ENCODE measurements at regions not wholly inside any gene's neighbourhood (a gene's known extent, or its start where the extent isn't known, plus 50 kb on each side); places are given as distances from the start of the nearest gene placed in this dataset.
"Not testable (repeated sequence)": the region's sequence is repeated elsewhere in the genome, so short reads cannot be mapped to it uniquely, and the experiment has no call there.

DNA sequence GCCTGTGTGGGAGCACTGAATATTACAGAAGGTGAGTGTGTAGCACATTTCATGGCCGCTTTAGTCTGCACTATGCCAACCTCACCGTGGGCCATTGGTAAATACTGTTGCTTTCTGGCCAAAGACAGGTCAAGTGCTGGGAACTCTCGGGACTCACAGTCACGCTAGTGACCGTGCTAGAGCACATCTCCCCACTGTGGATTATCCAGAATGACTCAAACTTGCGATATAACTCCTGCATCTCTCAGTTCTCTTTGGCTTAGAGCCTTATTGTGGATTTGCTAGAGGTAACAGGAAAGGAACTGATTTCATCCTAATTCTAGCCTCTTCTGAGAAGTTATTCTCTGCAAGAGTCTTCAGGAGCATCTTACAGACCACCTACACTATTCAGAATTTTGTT lies 86.5 kb downstream of the DAD1 start:
- no peak overlapping the region for H3K27ac ChIP-seq (ENCODE audit: low read length)
- H3K4me3 ChIP-seq (ENCODE audit: low read length), result no peak overlapping the region
- no peak overlapping the region for H3K9ac ChIP-seq (ENCODE audit: low read depth, low read length)
- no peaks in the 10 kb centered on the region for H3K36me3 ChIP-seq (ENCODE audit: insufficient read depth, low read depth, low read length)
- H3K4me1 ChIP-seq (ENCODE audit: insufficient read depth, low read length), result peaks cover 6% of the 10 kb centered on the region; the same call in 1 of the 2 replicates
- H3K9me3 ChIP-seq (ENCODE audit: insufficient read depth, low read depth, low read length), result no peaks in the 10 kb centered on the region
- H3K27me3 ChIP-seq (ENCODE audit: insufficient read depth, low read length), result no peaks in the 10 kb centered on the region

DNA sequence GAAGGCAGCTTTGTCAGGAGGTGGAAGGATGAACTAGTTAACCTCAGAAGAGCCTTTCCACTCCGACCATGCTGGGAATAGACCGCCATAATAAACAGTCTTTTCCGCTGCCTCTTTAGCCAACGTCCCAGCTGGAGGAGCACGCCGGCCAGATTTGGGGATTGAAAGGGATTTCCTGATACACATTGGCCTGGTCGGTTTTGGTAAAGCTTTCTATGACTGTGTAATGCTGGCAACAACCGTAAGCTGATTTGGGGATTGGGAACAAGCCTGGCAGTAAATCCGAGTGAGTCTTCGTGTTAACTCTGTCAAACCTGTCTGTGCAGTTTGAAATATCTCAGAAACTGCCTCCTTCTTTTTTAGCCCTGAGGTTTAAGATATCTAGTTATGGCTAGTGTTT lies 87.0 kb downstream of the DAD1 start:
- H3K36me3 ChIP-seq (ENCODE audit: insufficient read depth, low read depth, low read length), result no peaks in the 10 kb centered on the region
- no peak overlapping the region for H3K27ac ChIP-seq (ENCODE audit: low read length)
- no peak overlapping the region for H3K4me3 ChIP-seq (ENCODE audit: low read length)
- no peak overlapping the region for H3K9ac ChIP-seq (ENCODE audit: low read depth, low read length)
- no peaks in the 10 kb centered on the region for H3K27me3 ChIP-seq (ENCODE audit: insufficient read depth, low read length)
- no peaks in the 10 kb centered on the region for H3K9me3 ChIP-seq (ENCODE audit: insufficient read depth, low read depth, low read length)
- peaks cover 6% of the 10 kb centered on the region; the same call in 1 of the 2 replicates for H3K4me1 ChIP-seq (ENCODE audit: insufficient read depth, low read length)

DNA sequence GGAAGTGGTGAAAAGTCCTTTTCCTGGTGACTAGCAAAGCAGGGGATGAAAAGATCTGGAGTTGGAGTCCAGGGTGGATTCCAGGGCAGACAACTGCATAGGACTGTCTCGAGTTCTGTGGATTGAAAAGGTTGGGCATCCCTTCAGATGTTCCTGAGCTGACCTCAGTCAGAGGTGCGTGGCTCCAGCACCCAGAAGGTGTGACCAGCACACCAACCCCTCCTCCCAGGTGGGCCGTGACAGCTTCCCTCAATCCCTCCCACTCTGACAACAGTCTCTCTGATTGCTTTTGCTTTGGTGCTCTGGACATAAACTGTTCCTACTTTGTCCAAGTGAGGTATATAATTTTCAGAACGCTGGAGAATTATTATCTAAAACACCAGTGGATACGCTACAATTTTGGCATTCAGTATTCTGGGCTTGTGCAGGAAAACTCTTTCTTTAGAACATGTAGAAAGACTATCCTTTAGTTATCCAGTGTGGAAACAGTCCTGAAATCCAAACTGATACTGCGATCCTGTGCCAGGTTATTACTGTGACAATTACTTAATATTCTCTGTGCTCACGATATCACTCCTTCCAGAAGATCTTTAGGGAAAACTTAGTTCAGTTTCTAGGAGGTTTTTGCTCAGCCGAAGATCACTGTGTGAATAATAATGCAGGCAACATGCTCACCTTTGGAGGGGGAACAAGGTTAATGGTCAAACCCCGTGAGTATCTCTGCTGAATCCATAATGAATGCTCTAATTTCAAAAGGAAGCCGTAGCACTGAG lies 87.9 kb downstream of the DAD1 start:
- H3K27me3 ChIP-seq (ENCODE audit: insufficient read depth, low read length), result no peaks in the 10 kb centered on the region
- no peak overlapping the region for H3K4me3 ChIP-seq (ENCODE audit: low read length)
- no peaks in the 10 kb centered on the region for H3K36me3 ChIP-seq (ENCODE audit: insufficient read depth, low read depth, low read length)
- H3K4me1 ChIP-seq (ENCODE audit: insufficient read depth, low read length), result peaks cover 6% of the 10 kb centered on the region; the same call in 1 of the 2 replicates
- no peak overlapping the region for H3K9ac ChIP-seq (ENCODE audit: low read depth, low read length)
- no peak overlapping the region for H3K27ac ChIP-seq (ENCODE audit: low read length)
- no peaks in the 10 kb centered on the region for H3K9me3 ChIP-seq (ENCODE audit: insufficient read depth, low read depth, low read length)

DNA sequence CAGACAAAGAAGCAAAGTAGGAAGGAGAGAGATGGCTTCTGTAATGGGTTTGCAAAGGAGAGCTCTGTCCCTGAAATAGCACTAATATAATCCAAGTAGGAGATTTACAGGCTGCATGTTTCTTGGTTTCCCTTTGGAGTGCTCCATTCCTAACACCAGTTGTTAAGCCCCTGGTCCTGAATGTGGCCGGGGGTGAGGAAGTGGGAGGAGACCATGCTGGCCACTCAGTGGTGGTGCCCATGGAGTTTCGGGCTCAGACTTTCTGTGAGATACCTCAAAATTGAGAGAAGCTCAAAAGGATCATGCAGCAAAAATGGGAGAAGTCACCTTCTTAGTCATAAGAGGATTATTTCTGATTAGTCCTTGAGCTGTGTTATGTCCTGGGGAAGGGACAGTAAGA lies 88.5 kb downstream of the DAD1 start:
- H3K27ac ChIP-seq (ENCODE audit: low read length), result no peak overlapping the region
- H3K27me3 ChIP-seq (ENCODE audit: insufficient read depth, low read length), result no peaks in the 10 kb centered on the region
- H3K4me1 ChIP-seq (ENCODE audit: insufficient read depth, low read length), result peaks cover 6% of the 10 kb centered on the region; the same call in 1 of the 2 replicates
- H3K9ac ChIP-seq (ENCODE audit: low read depth, low read length), result no peak overlapping the region
- no peaks in the 10 kb centered on the region for H3K9me3 ChIP-seq (ENCODE audit: insufficient read depth, low read depth, low read length)
- no peaks in the 10 kb centered on the region for H3K36me3 ChIP-seq (ENCODE audit: insufficient read depth, low read depth, low read length)
- H3K4me3 ChIP-seq (ENCODE audit: low read length), result no peak overlapping the region

DNA sequence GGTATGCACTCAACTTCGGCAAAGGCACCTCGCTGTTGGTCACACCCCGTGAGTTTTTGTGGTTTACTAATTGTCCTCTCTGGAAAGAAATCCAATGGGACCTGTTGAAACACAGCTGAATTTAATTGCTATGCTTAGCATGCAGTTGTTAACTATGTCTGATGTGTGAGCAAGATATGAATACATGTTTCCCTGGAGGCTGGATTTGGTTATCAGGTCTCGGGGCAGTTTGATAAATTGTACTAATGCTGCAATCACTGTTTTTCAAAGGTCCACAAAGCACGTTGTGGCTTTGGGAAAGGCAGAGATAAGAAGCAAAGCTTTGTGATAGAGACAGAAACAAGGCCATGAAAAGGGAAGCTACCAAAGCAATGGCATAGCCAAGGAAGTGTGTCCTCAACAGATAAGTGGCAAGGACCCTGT lies 91.3 kb downstream of the DAD1 start:
- Histone ChIP-seq H3K27me3 (ENCODE audit: insufficient read depth, low read length) (no peaks in the 10 kb centered on the region), H3K36me3 (ENCODE audit: insufficient read depth, low read depth, low read length) (no peaks in the 10 kb centered on the region), H3K4me1 (ENCODE audit: insufficient read depth, low read length) (peaks cover 6% of the 10 kb centered on the region; the same call in 1 of the 2 replicates), H3K9ac (ENCODE audit: low read depth, low read length) (no peak overlapping the region), H3K4me3 (ENCODE audit: low read length) (no peak overlapping the region), H3K9me3 (ENCODE audit: insufficient read depth, low read depth, low read length) (no peaks in the 10 kb centered on the region), H3K27ac (ENCODE audit: low read length) (no peak overlapping the region)

DNA sequence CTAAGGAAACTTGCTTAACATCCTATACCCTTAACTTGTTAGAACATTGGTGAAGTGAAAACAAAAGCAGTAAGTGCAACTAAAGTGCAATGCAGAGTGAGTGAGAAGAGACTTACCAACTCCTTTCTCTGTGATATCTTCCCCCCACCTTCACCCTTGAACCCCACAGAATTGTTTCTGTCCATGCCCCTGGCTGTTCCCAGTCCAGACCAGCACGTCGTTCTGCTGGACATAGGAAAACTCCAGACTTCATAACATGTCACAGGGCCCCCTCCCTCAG lies 91.9 kb downstream of the DAD1 start:
- Histone ChIP-seq H3K4me1 (ENCODE audit: insufficient read depth, low read length) (peaks cover 9% of the 10 kb centered on the region; the same call in 1 of the 2 replicates), H3K27ac (ENCODE audit: low read length) (no peak overlapping the region), H3K36me3 (ENCODE audit: insufficient read depth, low read depth, low read length) (no peaks in the 10 kb centered on the region), H3K27me3 (ENCODE audit: insufficient read depth, low read length) (no peaks in the 10 kb centered on the region), H3K9me3 (ENCODE audit: insufficient read depth, low read depth, low read length) (no peaks in the 10 kb centered on the region), H3K4me3 (ENCODE audit: low read length) (no peak overlapping the region), H3K9ac (ENCODE audit: low read depth, low read length) (no peak overlapping the region)

DNA sequence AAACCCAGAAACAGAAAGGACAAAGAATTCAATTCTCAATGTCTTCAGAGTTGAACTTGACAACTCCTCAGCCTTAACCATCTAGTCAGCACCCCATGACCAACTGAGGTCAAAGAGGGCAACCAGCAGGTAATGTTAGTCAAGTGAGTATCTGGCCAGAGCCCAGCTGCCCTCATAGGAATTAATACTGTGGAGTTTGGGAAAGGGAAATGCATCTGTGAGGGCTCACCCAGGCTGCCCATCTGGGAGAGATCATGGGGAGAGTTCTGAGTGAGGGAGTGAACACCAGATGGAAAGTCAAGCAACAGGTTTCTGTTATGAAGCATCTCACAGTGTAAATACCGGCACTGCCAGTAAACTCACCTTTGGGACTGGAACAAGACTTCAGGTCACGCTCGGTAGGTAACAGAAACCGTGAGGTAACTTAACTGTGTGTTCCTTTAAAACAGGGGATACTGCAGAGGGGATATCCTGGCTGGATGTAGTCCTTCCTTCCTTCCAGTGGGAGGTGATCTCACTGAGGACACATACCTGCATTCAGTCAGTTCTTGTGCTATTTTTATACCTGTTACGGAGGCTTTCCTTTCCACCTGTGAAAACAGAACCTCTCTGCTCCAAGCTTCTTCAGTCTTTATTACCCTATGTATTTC lies 94.4 kb downstream of the DAD1 start:
- Histone ChIP-seq H3K27ac (ENCODE audit: low read length) (no peak overlapping the region), H3K27me3 (ENCODE audit: insufficient read depth, low read length) (no peaks in the 10 kb centered on the region), H3K4me3 (ENCODE audit: low read length) (no peak overlapping the region), H3K9ac (ENCODE audit: low read depth, low read length) (no peak overlapping the region), H3K36me3 (ENCODE audit: insufficient read depth, low read depth, low read length) (no peaks in the 10 kb centered on the region), H3K4me1 (ENCODE audit: insufficient read depth, low read length) (peaks cover 10% of the 10 kb centered on the region; the same call in 1 of the 2 replicates), H3K9me3 (ENCODE audit: insufficient read depth, low read depth, low read length) (no peaks in the 10 kb centered on the region)

DNA sequence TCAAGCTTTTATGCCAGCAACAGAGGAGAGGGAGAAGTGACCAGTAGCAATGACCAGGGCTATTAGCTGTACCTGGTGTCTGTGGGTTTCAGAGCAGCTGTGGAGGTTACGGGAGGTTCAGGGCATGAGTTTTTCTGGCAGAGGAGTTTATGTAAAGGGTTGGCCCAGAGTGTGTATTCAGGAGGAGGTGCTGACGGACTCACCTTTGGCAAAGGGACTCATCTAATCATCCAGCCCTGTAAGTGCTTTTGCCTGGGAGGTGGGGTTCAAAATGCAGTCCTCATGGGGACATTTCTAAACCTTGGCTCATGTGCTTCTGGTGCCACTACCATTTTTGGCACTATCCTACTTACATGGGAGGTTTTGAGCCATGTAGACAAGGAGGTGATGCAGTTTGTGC lies 95.3 kb downstream of the DAD1 start:
- Histone ChIP-seq H3K27ac (ENCODE audit: low read length) (no peak overlapping the region), H3K4me1 (ENCODE audit: insufficient read depth, low read length) (peaks cover 7% of the 10 kb centered on the region; the same call in 1 of the 2 replicates), H3K9ac (ENCODE audit: low read depth, low read length) (no peak overlapping the region), H3K4me3 (ENCODE audit: low read length) (no peak overlapping the region), H3K9me3 (ENCODE audit: insufficient read depth, low read depth, low read length) (no peaks in the 10 kb centered on the region), H3K36me3 (ENCODE audit: insufficient read depth, low read depth, low read length) (no peaks in the 10 kb centered on the region), H3K27me3 (ENCODE audit: insufficient read depth, low read length) (no peaks in the 10 kb centered on the region)

DNA sequence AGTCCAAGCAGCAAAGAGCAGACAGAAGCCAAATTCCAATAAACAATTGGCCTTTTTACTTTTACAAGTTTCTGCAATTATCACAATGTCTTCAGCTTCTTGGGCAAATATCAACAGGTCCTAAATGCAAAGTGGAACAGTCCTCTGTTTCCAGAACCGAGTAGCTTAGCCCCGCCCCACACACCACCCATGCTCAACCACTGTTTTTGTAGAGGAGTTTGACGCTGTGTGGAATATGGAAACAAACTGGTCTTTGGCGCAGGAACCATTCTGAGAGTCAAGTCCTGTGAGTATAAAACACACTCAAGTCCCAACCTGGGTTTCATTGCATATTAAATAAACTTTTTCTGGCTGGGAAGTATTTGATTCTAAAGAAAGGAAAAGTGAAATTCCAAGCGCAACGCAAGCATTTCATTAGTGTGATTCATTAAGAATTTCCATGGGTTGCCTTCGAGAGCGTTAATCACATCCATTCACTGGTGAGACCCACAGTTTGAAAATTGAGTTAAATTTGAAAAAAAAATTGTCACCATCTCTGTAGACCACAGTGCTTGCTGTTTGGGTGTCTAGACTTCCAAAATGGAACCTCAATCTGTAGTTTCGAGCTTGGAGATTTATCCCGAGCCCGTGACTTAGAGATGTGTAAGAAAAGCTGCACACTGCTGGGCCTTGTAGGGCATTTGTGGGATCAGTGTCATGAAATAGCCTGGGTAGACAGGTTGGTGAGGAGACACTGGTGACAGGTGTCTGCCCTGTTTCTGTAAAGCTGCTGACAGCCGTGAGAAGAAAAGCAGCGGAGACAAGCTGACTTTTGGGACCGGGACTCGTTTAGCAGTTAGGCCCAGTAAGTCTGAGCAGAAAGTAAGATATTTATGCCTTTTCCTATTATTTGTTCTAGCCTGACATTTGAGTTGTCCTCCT lies 96.1 kb downstream of the DAD1 start:
- H3K27me3 ChIP-seq (ENCODE audit: insufficient read depth, low read length), result no peaks in the 10 kb centered on the region
- H3K4me1 ChIP-seq (ENCODE audit: insufficient read depth, low read length), result peaks cover 4% of the 10 kb centered on the region; the same call in 1 of the 2 replicates
- no peak overlapping the region for H3K9ac ChIP-seq (ENCODE audit: low read depth, low read length)
- H3K27ac ChIP-seq (ENCODE audit: low read length), result no peak overlapping the region
- H3K36me3 ChIP-seq (ENCODE audit: insufficient read depth, low read depth, low read length), result no peaks in the 10 kb centered on the region
- no peak overlapping the region for H3K4me3 ChIP-seq (ENCODE audit: low read length)
- no peaks in the 10 kb centered on the region for H3K9me3 ChIP-seq (ENCODE audit: insufficient read depth, low read depth, low read length)

DNA sequence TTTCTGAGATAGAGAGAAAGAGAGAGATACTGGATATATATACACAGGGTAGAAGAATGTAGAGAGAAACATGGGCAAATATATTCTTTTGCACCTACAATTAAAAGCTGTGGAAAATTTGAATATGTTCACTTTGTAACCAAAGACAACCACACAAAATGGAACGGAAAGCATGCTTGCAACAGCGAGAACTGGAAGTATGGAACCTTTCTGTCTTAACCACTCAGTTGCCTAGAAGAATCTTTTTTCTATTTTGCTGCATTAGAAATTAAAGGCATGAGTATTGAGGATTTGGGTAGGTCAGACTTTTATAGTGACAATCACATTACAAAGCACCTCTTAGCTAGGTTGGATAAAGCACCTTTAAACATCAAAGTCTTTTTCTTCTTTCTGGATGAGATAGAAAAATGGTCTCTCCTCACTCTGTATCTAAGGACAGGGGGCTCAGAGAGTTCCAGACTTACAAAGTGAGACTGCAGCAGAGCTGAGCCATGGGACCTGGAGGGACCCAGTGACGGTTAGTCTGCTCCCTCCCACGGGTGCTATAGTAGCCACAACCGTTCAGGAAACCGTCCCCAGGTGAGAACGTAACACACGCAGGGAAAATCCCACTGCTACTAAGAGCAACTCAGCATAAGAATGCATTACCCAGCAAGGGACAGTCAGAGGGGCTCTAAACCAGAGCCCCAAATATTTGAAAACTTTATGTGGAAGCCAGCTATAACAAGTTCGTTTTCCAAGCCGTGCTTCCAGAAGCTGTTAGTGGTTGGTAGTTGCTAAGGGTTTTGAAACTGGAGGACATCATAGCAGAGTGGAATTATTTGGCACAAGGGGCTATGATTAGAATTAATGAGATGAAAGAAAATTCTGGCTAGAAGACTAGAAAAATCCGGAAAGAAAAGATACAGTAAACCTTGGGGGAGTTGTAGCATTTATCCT lies 97.1 kb downstream of the DAD1 start:
- H3K36me3 ChIP-seq (ENCODE audit: insufficient read depth, low read depth, low read length), result no peaks in the 10 kb centered on the region
- no peak overlapping the region for H3K9ac ChIP-seq (ENCODE audit: low read depth, low read length)
- H3K4me1 ChIP-seq (ENCODE audit: insufficient read depth, low read length), result peaks cover 4% of the 10 kb centered on the region; the same call in 1 of the 2 replicates
- H3K27ac ChIP-seq (ENCODE audit: low read length), result no peak overlapping the region
- H3K9me3 ChIP-seq (ENCODE audit: insufficient read depth, low read depth, low read length), result no peaks in the 10 kb centered on the region
- H3K4me3 ChIP-seq (ENCODE audit: low read length), result no peak overlapping the region
- no peaks in the 10 kb centered on the region for H3K27me3 ChIP-seq (ENCODE audit: insufficient read depth, low read length)

DNA sequence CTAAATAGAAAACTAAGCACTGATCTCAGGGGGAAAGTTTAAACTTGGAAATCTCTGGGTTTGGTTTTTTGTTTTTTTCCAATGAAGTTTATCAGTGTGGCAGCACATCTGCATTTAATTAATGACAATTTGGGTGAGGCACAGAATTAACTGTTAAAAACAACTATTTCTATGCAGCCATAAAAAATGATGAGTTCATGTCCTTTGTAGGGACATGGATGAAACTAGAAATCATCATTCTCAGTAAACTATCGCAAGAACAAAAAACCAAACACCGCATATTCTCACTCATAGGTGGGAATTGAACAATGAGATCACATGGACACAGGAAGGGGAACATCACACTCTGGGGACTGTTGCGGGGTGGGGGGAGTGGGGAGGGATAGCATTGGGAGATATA lies 98.0 kb downstream of the DAD1 start:
- H3K9ac ChIP-seq (ENCODE audit: low read depth, low read length), result not testable (repeated sequence)

More for the DNA sequence above, 98.0 kb downstream of the DAD1 start:
- H3K9me3 ChIP-seq (ENCODE audit: insufficient read depth, low read depth, low read length); H3K4me3 ChIP-seq (ENCODE audit: low read length); H3K4me1 ChIP-seq (ENCODE audit: insufficient read depth, low read length); H3K27ac ChIP-seq (ENCODE audit: low read length); H3K27me3 ChIP-seq (ENCODE audit: insufficient read depth, low read length); H3K36me3 ChIP-seq (ENCODE audit: insufficient read depth, low read depth, low read length): not testable (repeated sequence)

All from iPS-20b (cell line).